Hepatocyte (in vitro differentiated cells): ENCODE measurements at regions not wholly inside any gene's neighbourhood (a gene's known extent, or its start where the extent isn't known, plus 50 kb on each side); places are given as distances from the start of the nearest gene placed in this dataset.

ENCODE experiments used
- EZH2 ChIP-seq: fragments of 200-600 bp; sonication (generic); IDR thresholded peaks from 2 replicates; pipeline ENCODE4 v1.6.1; 2016; ENCODE audit warnings: antibody characterized with exemption, mild to moderate bottlenecking, borderline replicate concordance
- TF ChIP-seq, protein P1 (sequence below): fragments of 200-600 bp; sonication (generic); IDR thresholded peaks from 2 replicates; pipeline ENCODE4 v1.5.1; 2016; ENCODE audit warnings: antibody characterized with exemption, mild to moderate bottlenecking; ENCODE audit not compliant: poor library complexity

DNA sequence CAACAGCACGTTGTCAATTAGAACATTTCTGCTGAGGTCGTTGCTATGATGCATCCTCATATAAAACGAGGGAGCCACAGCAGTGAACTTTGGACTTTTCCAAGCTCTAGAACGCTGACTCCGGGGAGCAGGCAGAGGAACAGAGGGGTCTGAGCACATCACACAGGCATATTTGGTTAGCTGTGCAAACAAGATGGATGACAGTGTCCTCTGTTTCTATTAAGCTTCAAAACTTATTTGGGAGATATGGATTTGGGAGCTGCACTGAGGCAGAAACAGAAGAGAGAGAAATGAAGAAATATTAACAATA, 278.0 kb upstream of the TBL1XR1 start:
- TF ChIP-seq, protein P1, sequence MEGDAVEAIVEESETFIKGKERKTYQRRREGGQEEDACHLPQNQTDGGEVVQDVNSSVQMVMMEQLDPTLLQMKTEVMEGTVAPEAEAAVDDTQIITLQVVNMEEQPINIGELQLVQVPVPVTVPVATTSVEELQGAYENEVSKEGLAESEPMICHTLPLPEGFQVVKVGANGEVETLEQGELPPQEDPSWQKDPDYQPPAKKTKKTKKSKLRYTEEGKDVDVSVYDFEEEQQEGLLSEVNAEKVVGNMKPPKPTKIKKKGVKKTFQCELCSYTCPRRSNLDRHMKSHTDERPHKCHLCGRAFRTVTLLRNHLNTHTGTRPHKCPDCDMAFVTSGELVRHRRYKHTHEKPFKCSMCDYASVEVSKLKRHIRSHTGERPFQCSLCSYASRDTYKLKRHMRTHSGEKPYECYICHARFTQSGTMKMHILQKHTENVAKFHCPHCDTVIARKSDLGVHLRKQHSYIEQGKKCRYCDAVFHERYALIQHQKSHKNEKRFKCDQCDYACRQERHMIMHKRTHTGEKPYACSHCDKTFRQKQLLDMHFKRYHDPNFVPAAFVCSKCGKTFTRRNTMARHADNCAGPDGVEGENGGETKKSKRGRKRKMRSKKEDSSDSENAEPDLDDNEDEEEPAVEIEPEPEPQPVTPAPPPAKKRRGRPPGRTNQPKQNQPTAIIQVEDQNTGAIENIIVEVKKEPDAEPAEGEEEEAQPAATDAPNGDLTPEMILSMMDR, result no peak
- no peak for TF ChIP-seq EZH2
